ENCODE measurements at regions not wholly inside any gene's neighbourhood (a gene's known extent, or its start where the extent isn't known, plus 50 kb on each side); places are given as distances from the start of the nearest gene placed in this dataset.
"Not testable (repeated sequence)": the region's sequence is repeated elsewhere in the genome, so short reads cannot be mapped to it uniquely, and the experiment has no call there.

GRCh38 chr9:138216817-138217216 lies 339.2 kb downstream of the CACNA1B start:
- FAIRE-seq; CTCF ChIA-PET (ENCODE audit: partially characterized antibody); H4K20me1 ChIP-seq (replicated peaks in 1 of 2; ENCODE audit: control insufficient read depth in 1 of 2, insufficient read depth in 2 of 2, low read length in 2 of 2); H3K4me3 ChIP-seq (ENCODE audit: extremely low read depth in 1 of 4, insufficient read depth in 2 of 4, low read depth in 3 of 4, low read length in 4 of 4); H3K79me1 ChIP-seq (ENCODE audit: low read depth, low read length); H3K4me2 ChIP-seq (ENCODE audit: insufficient read depth in 1 of 2, low read depth in 2 of 2, low read length in 2 of 2); H2BK12ac ChIP-seq (ENCODE audit: low read depth, low read length); H2AK5ac ChIP-seq (ENCODE audit: low read depth, low read length); H4K8ac ChIP-seq (ENCODE audit: extremely low read depth, insufficient read depth, low read length); H3K79me2 ChIP-seq (ENCODE audit: control insufficient read depth in 1 of 2, insufficient read depth in 2 of 2, low read length in 2 of 2); DNase-seq (ENCODE audit: low read depth in 1 of 2, low spot score in 2 of 2); H2BK120ac ChIP-seq (replicated peaks; ENCODE audit: low read depth, low read length); H2BK20ac ChIP-seq (ENCODE audit: low read length); POLR2A ChIA-PET (ENCODE audit: partially characterized antibody); H3K14ac ChIP-seq (ENCODE audit: insufficient read length); H3K18ac ChIP-seq (ENCODE audit: extremely low read depth, low read length); H3K36me3 ChIP-seq (ENCODE audit: control insufficient read depth in 2 of 4, insufficient read depth in 4 of 4, low read length in 3 of 4); H2BK5ac ChIP-seq (ENCODE audit: low read depth, low read length); H3K23me2 ChIP-seq (ENCODE audit: low read depth, low read length); H3K4me1 ChIP-seq (replicated peaks in 1 of 4; ENCODE audit: control insufficient read depth in 3 of 4, insufficient read depth in 4 of 4, low read length in 3 of 4); H3K27ac ChIP-seq (ENCODE audit: low read depth, low read length); H3K27me3 ChIP-seq (replicated peaks in 1 of 4; ENCODE audit: control insufficient read depth in 3 of 4, extremely low read depth in 1 of 4, insufficient read depth in 3 of 4, low read length in 3 of 4); H4K5ac ChIP-seq (ENCODE audit: insufficient read length, low read depth, low read length); H3K56ac ChIP-seq (replicated peaks; ENCODE audit: insufficient read length, low read depth, low read length); H3K4ac ChIP-seq (replicated peaks; ENCODE audit: insufficient read length, low read depth, low read length); H2AFZ ChIP-seq (ENCODE audit: low read length); H3K23ac ChIP-seq (ENCODE audit: insufficient read length); H2BK15ac ChIP-seq (ENCODE audit: low read length); H3K9ac ChIP-seq (replicated peaks in 1 of 4; ENCODE audit: extremely low read depth in 1 of 4, low read depth in 3 of 4, low read length in 3 of 4); H4K91ac ChIP-seq (replicated peaks; ENCODE audit: insufficient read length, low read length): not testable (repeated sequence)
- WGBS, 2 experiments (ENCODE audit: extremely low coverage in 1 of 2, insufficient coverage in 1 of 2, insufficient read length in 1 of 2, insufficient replicate concordance in 2 of 2, low coverage in 1 of 2, low lambda C conversion rate in 2 of 2, missing lambda C conversion rate in 1 of 2) = 58% methylated on average over 3 of the region's 9 CpGs; no CpG with 5 or more reads in 1 of the 2 experiments
- peaks cover 0 to 12% of the 10 kb centered on the region in 2 experiments; a peak in 2 of 4 replicates for H3K9me3 ChIP-seq (ENCODE audit: insufficient read depth in 2 of 2, low read depth in 1 of 2, low read length in 1 of 2)

- H3K9ac ChIP-seq (replicated peaks in 1 of 4; ENCODE audit: extremely low read depth in 1 of 4, low read depth in 3 of 4, low read length in 3 of 4); DNase-seq (ENCODE audit: low read depth in 1 of 2, low spot score in 2 of 2); H3K36me3 ChIP-seq (ENCODE audit: control insufficient read depth in 2 of 4, insufficient read depth in 4 of 4, low read length in 3 of 4); FAIRE-seq; H2BK20ac ChIP-seq (ENCODE audit: low read length); H3K23ac ChIP-seq (ENCODE audit: insufficient read length); H2BK15ac ChIP-seq (ENCODE audit: low read length); H3K4me2 ChIP-seq (ENCODE audit: insufficient read depth in 1 of 2, low read depth in 2 of 2, low read length in 2 of 2); H3K4me3 ChIP-seq (ENCODE audit: extremely low read depth in 1 of 4, insufficient read depth in 2 of 4, low read depth in 3 of 4, low read length in 4 of 4); H4K5ac ChIP-seq (ENCODE audit: insufficient read length, low read depth, low read length); H3K27me3 ChIP-seq (replicated peaks in 1 of 4; ENCODE audit: control insufficient read depth in 3 of 4, extremely low read depth in 1 of 4, insufficient read depth in 3 of 4, low read length in 3 of 4); H2BK120ac ChIP-seq (replicated peaks; ENCODE audit: low read depth, low read length); CTCF ChIA-PET (ENCODE audit: partially characterized antibody); H3K23me2 ChIP-seq (ENCODE audit: low read depth, low read length); H3K18ac ChIP-seq (ENCODE audit: extremely low read depth, low read length); POLR2A ChIA-PET (ENCODE audit: partially characterized antibody); H2AFZ ChIP-seq (ENCODE audit: low read length); H2BK12ac ChIP-seq (ENCODE audit: low read depth, low read length); H3K14ac ChIP-seq (ENCODE audit: insufficient read length); H4K20me1 ChIP-seq (replicated peaks in 1 of 2; ENCODE audit: control insufficient read depth in 1 of 2, insufficient read depth in 2 of 2, low read length in 2 of 2); H2AK5ac ChIP-seq (ENCODE audit: low read depth, low read length); H3K79me1 ChIP-seq (ENCODE audit: low read depth, low read length); H3K4ac ChIP-seq (replicated peaks; ENCODE audit: insufficient read length, low read depth, low read length); H3K27ac ChIP-seq (ENCODE audit: low read depth, low read length); H3K4me1 ChIP-seq (replicated peaks in 1 of 4; ENCODE audit: control insufficient read depth in 3 of 4, insufficient read depth in 4 of 4, low read length in 3 of 4); H4K8ac ChIP-seq (ENCODE audit: extremely low read depth, insufficient read depth, low read length); H3K79me2 ChIP-seq (ENCODE audit: control insufficient read depth in 1 of 2, insufficient read depth in 2 of 2, low read length in 2 of 2); H4K91ac ChIP-seq (replicated peaks; ENCODE audit: insufficient read length, low read length); H3K56ac ChIP-seq (replicated peaks; ENCODE audit: insufficient read length, low read depth, low read length); H2BK5ac ChIP-seq (ENCODE audit: low read depth, low read length): not testable (repeated sequence)
- H3K9me3 ChIP-seq (ENCODE audit: insufficient read depth in 2 of 2, low read depth in 1 of 2, low read length in 1 of 2) = peaks cover 0 to 10% of the 10 kb centered on the region in 2 experiments; a peak in 2 of 4 replicates
- 61% methylated on average over 3 of the region's 5 CpGs; no CpG with 5 or more reads in 1 of the 2 experiments for WGBS, 2 experiments (ENCODE audit: extremely low coverage in 1 of 2, insufficient coverage in 1 of 2, insufficient read length in 1 of 2, insufficient replicate concordance in 2 of 2, low coverage in 1 of 2, low lambda C conversion rate in 2 of 2, missing lambda C conversion rate in 1 of 2)
Observed at GRCh38 chr9:138217284-138217850, 339.8 kb downstream of the CACNA1B start.
